Large intestine (tissue), 3 donors: ENCODE measurements at regions not wholly inside any gene's neighbourhood (a gene's known extent, or its start where the extent isn't known, plus 50 kb on each side); places are given as distances from the start of the nearest gene placed in this dataset.
"Not testable (repeated sequence)": the region's sequence is repeated elsewhere in the genome, so short reads cannot be mapped to it uniquely, and the experiment has no call there.

Source experiments
- DNase-seq, 2 donors: peaks; one replicate each; pipeline versions ENCODE4 v3.0.0 to v3.0.0-alpha.2; 2013
- H3K27ac ChIP-seq: one replicate; pipeline ENCODE4 v1.5.1; 2013; ENCODE audit warnings: low read length
- H3K27me3 ChIP-seq: 2 replicates; pipeline ENCODE4 v1.6.1; 2013; ENCODE audit warnings: low read length; ENCODE audit not compliant: control insufficient read depth, insufficient read depth
- H3K36me3 ChIP-seq: 2 replicates; pipeline ENCODE4 v1.6.1; 2013; ENCODE audit warnings: low read length; ENCODE audit not compliant: control insufficient read depth, insufficient read depth
- H3K4me1 ChIP-seq: one replicate; pipeline ENCODE4 v1.6.1; 2013; ENCODE audit warnings: low read length; ENCODE audit not compliant: control insufficient read depth, insufficient read depth
- H3K4me3 ChIP-seq: one replicate; pipeline ENCODE4 v1.5.1; 2013; ENCODE audit warnings: low read length
- H3K9me3 ChIP-seq: one replicate; pipeline ENCODE4 v1.6.1; 2013; ENCODE audit warnings: mild to moderate bottlenecking, low read depth, low read length, moderate library complexity; ENCODE audit not compliant: control insufficient read depth
- WGBS: methylation state at CpG from one replicate; pipeline ENCODE4 v1.1.5; 2013; ENCODE audit warnings: low lambda C conversion rate; ENCODE audit not compliant: insufficient coverage; 5-methylcytosine and 5-hydroxymethylcytosine counted together

GRCh38 chr7:41404375-41405074 is 298.4 kb downstream of the INHBA start:
- H3K27me3 ChIP-seq: no peaks in the 10 kb centered on the region
- H3K27ac ChIP-seq: no peak overlapping the region
- no CpG with 5 or more reads among the region's 3 CpGs for WGBS
- no peaks in the 10 kb centered on the region for H3K36me3 ChIP-seq
- H3K4me3 ChIP-seq: no peak overlapping the region
- DNase-seq: no peak
- H3K9me3 ChIP-seq: no peaks in the 10 kb centered on the region
- no peaks in the 10 kb centered on the region for H3K4me1 ChIP-seq

GRCh38 chr7:41403291-41403690 is 299.6 kb downstream of the INHBA start:
- no peak for DNase-seq
- H3K36me3 ChIP-seq: no peaks in the 10 kb centered on the region
- H3K4me1 ChIP-seq: no peaks in the 10 kb centered on the region
- H3K27me3 ChIP-seq: no peaks in the 10 kb centered on the region
- WGBS: 29% methylated on average over 2 of the region's 2 CpGs
- no peak overlapping the region for H3K4me3 ChIP-seq
- H3K9me3 ChIP-seq: no peaks in the 10 kb centered on the region
- H3K27ac ChIP-seq: no peak overlapping the region

GRCh38 chr7:41401833-41402232 is 301.1 kb downstream of the INHBA start:
- Histone ChIP-seq H3K36me3 (no peaks in the 10 kb centered on the region), H3K9me3 (no peaks in the 10 kb centered on the region), H3K4me3 (no peak overlapping the region), H3K27ac (no peak overlapping the region), H3K4me1 (no peaks in the 10 kb centered on the region), H3K27me3 (no peaks in the 10 kb centered on the region)
- WGBS: 0% methylated on average over 1 of the region's 4 CpGs
- no peak for DNase-seq

GRCh38 chr7:41399171-41399570 is 303.7 kb downstream of the INHBA start:
- H3K36me3 ChIP-seq: no peaks in the 10 kb centered on the region
- H3K9me3 ChIP-seq: no peaks in the 10 kb centered on the region
- no peaks in the 10 kb centered on the region for H3K4me1 ChIP-seq
- no peak for DNase-seq
- H3K4me3 ChIP-seq: no peak overlapping the region
- no peak overlapping the region for H3K27ac ChIP-seq
- WGBS: no CpG with 5 or more reads among the region's 3 CpGs
- no peaks in the 10 kb centered on the region for H3K27me3 ChIP-seq

- Histone ChIP-seq H3K4me1 (no peaks in the 10 kb centered on the region), H3K9me3 (no peaks in the 10 kb centered on the region), H3K36me3 (no peaks in the 10 kb centered on the region), H3K4me3 (no peak overlapping the region), H3K27me3 (no peaks in the 10 kb centered on the region), H3K27ac (no peak overlapping the region)
- no CpG with 5 or more reads among the region's 3 CpGs for WGBS
- no peak for DNase-seq
These were observed 311.1 kb downstream of the INHBA start for GRCh38 chr7:41391818-41392217.

GRCh38 chr7:41388933-41389332 is 314.0 kb downstream of the INHBA start:
- H3K4me3 ChIP-seq, H3K36me3 ChIP-seq, H3K9me3 ChIP-seq, H3K27ac ChIP-seq, H3K27me3 ChIP-seq, DNase-seq, H3K4me1 ChIP-seq: not testable (repeated sequence)
- 92% methylated on average over 2 of the region's 3 CpGs for WGBS

- Histone ChIP-seq H3K27ac (no peak overlapping the region), H3K27me3 (no peaks in the 10 kb centered on the region), H3K9me3 (no peaks in the 10 kb centered on the region), H3K4me1 (no peaks in the 10 kb centered on the region), H3K4me3 (no peak overlapping the region), H3K36me3 (no peaks in the 10 kb centered on the region)
- DNase-seq: no peak
- WGBS: no CpG with 5 or more reads among the region's 1 CpG
These were observed 316.9 kb downstream of the INHBA start for GRCh38 chr7:41385996-41386395.

- WGBS: no CpG with 5 or more reads among the region's 12 CpGs
These were observed 318.5 kb downstream of the INHBA start for GRCh38 chr7:41384418-41384817.

GRCh38 chr7:41383596-41383995 is 319.3 kb downstream of the INHBA start:
- no peak for DNase-seq
- Histone ChIP-seq H3K27ac (no peak overlapping the region), H3K4me1 (no peaks in the 10 kb centered on the region), H3K4me3 (no peak overlapping the region), H3K9me3 (no peaks in the 10 kb centered on the region), H3K36me3 (no peaks in the 10 kb centered on the region), H3K27me3 (no peaks in the 10 kb centered on the region)
- 78% methylated on average over 2 of the region's 3 CpGs for WGBS

More at GRCh38 chr7:41384418-41384817, 318.5 kb downstream of the INHBA start:
- Histone ChIP-seq H3K27me3 (no peaks in the 10 kb centered on the region), H3K4me1 (no peaks in the 10 kb centered on the region), H3K36me3 (no peaks in the 10 kb centered on the region), H3K27ac (no peak overlapping the region), H3K4me3 (no peak overlapping the region), H3K9me3 (no peaks in the 10 kb centered on the region)
- no peak for DNase-seq

- H3K27ac ChIP-seq: no peak overlapping the region
- H3K9me3 ChIP-seq: no peaks in the 10 kb centered on the region
- H3K27me3 ChIP-seq: no peaks in the 10 kb centered on the region
- no peak for DNase-seq
- H3K36me3 ChIP-seq: no peaks in the 10 kb centered on the region
- WGBS: 95% methylated on average over 2 of the region's 2 CpGs
- H3K4me1 ChIP-seq: no peaks in the 10 kb centered on the region
- H3K4me3 ChIP-seq: no peak overlapping the region
These were observed 324.7 kb downstream of the INHBA start for GRCh38 chr7:41378156-41378555.

GRCh38 chr7:41375582-41375981 is 327.3 kb downstream of the INHBA start:
- Histone ChIP-seq H3K27ac (no peak overlapping the region), H3K36me3 (no peaks in the 10 kb centered on the region), H3K27me3 (no peaks in the 10 kb centered on the region), H3K4me3 (no peak overlapping the region), H3K9me3 (no peaks in the 10 kb centered on the region), H3K4me1 (no peaks in the 10 kb centered on the region)
- WGBS: no CpG with 5 or more reads among the region's 1 CpG
- DNase-seq: no peak
